ENCODE measurements at regions not wholly inside any gene's neighbourhood (a gene's known extent, or its start where the extent isn't known, plus 50 kb on each side); places are given as distances from the start of the nearest gene placed in this dataset.

DNA sequence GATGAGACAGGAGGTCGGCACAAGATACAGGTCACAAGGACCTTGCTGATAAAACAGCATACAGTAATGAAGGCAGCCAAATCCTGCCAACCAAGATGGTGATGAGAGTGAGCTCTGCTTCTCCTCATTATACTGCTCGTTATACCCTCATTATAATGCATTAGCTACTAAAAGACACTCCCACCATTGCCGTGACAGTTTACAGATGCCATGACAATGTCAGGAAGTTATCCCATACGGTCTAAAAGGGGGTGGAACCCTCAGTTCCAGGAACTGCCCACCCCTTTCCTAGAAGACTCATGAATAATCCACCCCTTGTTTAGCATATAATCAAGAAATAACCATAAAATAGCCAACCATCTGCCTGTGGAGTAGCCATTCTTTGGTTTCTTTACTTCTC lies 224.2 kb downstream of the RBM43 start:
- Histone ChIP-seq H3K27me3 (ENCODE audit: insufficient read depth, poor library complexity, severe bottlenecking) (no peaks in the 10 kb centered on the region), H3K4me3 (replicated peaks; ENCODE audit: insufficient read depth, low read length) (no peak overlapping the region), H3K27ac (replicated peaks) (no peak overlapping the region)
- TF ChIP-seq, protein P1, sequence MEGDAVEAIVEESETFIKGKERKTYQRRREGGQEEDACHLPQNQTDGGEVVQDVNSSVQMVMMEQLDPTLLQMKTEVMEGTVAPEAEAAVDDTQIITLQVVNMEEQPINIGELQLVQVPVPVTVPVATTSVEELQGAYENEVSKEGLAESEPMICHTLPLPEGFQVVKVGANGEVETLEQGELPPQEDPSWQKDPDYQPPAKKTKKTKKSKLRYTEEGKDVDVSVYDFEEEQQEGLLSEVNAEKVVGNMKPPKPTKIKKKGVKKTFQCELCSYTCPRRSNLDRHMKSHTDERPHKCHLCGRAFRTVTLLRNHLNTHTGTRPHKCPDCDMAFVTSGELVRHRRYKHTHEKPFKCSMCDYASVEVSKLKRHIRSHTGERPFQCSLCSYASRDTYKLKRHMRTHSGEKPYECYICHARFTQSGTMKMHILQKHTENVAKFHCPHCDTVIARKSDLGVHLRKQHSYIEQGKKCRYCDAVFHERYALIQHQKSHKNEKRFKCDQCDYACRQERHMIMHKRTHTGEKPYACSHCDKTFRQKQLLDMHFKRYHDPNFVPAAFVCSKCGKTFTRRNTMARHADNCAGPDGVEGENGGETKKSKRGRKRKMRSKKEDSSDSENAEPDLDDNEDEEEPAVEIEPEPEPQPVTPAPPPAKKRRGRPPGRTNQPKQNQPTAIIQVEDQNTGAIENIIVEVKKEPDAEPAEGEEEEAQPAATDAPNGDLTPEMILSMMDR (IDR thresholded peaks at IDR 0.05; ENCODE audit: insufficient read depth, low read length), result no peak
- TF ChIP-seq, protein P2, sequence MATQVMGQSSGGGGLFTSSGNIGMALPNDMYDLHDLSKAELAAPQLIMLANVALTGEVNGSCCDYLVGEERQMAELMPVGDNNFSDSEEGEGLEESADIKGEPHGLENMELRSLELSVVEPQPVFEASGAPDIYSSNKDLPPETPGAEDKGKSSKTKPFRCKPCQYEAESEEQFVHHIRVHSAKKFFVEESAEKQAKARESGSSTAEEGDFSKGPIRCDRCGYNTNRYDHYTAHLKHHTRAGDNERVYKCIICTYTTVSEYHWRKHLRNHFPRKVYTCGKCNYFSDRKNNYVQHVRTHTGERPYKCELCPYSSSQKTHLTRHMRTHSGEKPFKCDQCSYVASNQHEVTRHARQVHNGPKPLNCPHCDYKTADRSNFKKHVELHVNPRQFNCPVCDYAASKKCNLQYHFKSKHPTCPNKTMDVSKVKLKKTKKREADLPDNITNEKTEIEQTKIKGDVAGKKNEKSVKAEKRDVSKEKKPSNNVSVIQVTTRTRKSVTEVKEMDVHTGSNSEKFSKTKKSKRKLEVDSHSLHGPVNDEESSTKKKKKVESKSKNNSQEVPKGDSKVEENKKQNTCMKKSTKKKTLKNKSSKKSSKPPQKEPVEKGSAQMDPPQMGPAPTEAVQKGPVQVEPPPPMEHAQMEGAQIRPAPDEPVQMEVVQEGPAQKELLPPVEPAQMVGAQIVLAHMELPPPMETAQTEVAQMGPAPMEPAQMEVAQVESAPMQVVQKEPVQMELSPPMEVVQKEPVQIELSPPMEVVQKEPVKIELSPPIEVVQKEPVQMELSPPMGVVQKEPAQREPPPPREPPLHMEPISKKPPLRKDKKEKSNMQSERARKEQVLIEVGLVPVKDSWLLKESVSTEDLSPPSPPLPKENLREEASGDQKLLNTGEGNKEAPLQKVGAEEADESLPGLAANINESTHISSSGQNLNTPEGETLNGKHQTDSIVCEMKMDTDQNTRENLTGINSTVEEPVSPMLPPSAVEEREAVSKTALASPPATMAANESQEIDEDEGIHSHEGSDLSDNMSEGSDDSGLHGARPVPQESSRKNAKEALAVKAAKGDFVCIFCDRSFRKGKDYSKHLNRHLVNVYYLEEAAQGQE (IDR thresholded peaks at IDR 0.05; ENCODE audit: insufficient replicate concordance, low read depth), result no peak
- DNase-seq (ENCODE audit: low read depth in 1 of 2, low spot score in 1 of 2), result no peak

DNA sequence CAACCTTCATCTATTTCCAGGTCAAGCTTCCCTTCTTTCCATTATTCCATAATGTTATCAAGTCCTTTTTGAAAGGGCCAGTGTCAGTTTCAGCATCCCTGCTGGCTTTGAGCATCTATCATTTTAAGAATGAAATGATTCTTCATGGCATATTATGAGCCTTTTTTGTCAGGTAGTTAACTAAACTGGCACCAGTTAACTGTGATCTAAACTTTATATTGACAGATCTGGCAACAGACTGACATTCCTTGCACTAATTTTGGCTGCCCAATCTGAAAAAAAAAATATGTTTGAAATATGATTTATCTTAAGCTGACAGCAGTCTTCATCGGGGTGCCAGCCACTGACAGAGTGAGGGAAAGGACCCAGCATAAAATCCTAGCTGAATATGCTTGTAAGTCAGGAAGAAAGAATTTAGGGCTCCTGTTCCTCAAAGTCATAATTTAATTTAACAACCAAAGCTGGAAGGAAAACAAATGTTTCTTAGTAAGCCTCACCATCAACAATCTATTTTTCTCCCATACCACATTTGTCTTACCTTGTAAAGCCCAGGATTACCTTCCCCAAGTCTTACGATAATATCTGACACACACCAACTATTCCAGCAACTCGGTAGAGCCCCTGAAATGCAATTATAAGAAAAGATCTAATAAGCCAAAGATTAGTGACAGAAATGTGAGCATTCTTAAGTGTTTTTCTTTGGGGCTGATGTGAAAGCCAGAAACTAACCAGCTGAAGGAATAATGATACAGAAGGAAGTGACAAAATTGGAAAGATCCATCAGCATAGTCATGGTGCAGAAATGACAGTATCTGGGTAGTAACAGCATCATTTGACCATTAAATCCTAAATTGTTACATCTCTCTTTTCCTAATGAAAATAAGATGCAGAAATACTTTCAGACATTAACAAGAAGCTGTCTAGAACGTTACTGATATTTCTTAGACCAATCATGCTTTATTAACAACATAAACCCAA lies 228.1 kb downstream of the RBM43 start:
- no peak overlapping the region for H3K27ac ChIP-seq (replicated peaks)
- no peak for DNase-seq (ENCODE audit: low read depth in 1 of 2, low spot score in 1 of 2)

DNA sequence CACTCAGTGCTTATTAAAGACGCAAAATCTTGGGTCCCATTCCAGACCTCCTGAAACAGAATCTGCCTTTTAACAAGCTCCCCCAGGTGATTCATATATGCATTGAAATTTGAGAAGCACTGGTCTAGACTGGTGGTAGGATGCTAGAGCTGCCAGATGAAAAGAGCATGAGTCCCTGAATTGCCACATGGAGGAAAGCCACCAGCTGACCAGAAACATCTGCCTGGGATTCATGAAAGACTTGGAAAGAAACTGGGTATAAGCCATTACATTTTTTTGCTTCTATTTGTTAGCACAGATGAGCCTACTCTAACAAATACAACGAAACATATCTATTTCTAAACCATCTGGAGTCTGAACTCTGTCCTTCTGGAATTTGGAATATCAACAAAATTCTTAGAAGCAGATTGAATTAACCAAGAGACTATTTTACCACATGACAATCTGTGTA lies 228.9 kb downstream of the RBM43 start:
- TF ChIP-seq POLR2AphosphoS5 (IDR thresholded peaks at IDR 0.05; ENCODE audit: low read depth), result no peak
- TF ChIP-seq, protein P1 (IDR thresholded peaks at IDR 0.05; ENCODE audit: insufficient read depth, low read length), result no peak
- no peak for TF ChIP-seq GABPA (IDR thresholded peaks at IDR 0.05; ENCODE audit: low read depth)
- no peak overlapping the region for H3K4me3 ChIP-seq (replicated peaks; ENCODE audit: insufficient read depth, low read length)
- H3K27ac ChIP-seq (replicated peaks), result no peak overlapping the region
- H3K27me3 ChIP-seq (ENCODE audit: insufficient read depth, poor library complexity, severe bottlenecking), result no peaks in the 10 kb centered on the region
- DNase-seq (ENCODE audit: low read depth in 1 of 2, low spot score in 1 of 2), result no peak

More for the DNA sequence above, 228.1 kb downstream of the RBM43 start:
- no peak overlapping the region for H3K4me3 ChIP-seq (replicated peaks; ENCODE audit: insufficient read depth, low read length)
- H3K27me3 ChIP-seq (ENCODE audit: insufficient read depth, poor library complexity, severe bottlenecking), result no peaks in the 10 kb centered on the region
- TF ChIP-seq, protein P2 (IDR thresholded peaks at IDR 0.05; ENCODE audit: insufficient replicate concordance, low read depth), result no peak
- TF ChIP-seq GABPA (IDR thresholded peaks at IDR 0.05; ENCODE audit: low read depth), result no peak
- TF ChIP-seq, protein P1 (IDR thresholded peaks at IDR 0.05; ENCODE audit: insufficient read depth, low read length), result no peak
